ENCODE measurements at regions not wholly inside any gene's neighbourhood (a gene's known extent, or its start where the extent isn't known, plus 50 kb on each side); places are given as distances from the start of the nearest gene placed in this dataset.

GRCh38 chr6:56709650-56710049 is 67.0 kb upstream of the DST start:
- DNase-seq = no peak

- DNase-seq = peak in 1 of 2 donors; percentile 32
These were observed 66.3 kb upstream of the DST start for GRCh38 chr6:56708810-56709597.

- DNase-seq = no peak
These were observed 64.5 kb upstream of the DST start for GRCh38 chr6:56706981-56707726.

- peak in 1 of 2 donors; percentile 61 for DNase-seq
These were observed 56.5 kb upstream of the DST start for GRCh38 chr6:56699066-56699654.

- no peak for DNase-seq
These were observed 53.0 kb upstream of the DST start for GRCh38 chr6:56695702-56696101.

- DNase-seq = no peak
These were observed 51.3 kb upstream of the DST start for GRCh38 chr6:56694002-56694401.

GRCh38 chr6:56693246-56693607 is 50.5 kb upstream of the DST start:
- no peak for DNase-seq

- DNase-seq = no peak
These were observed 50.0 kb upstream of the DST start for GRCh38 chr6:56692523-56693245.

All from bone marrow (tissue), 2 donors.